HG03135 (cell line): ENCODE measurements at regions not wholly inside any gene's neighbourhood (a gene's known extent, or its start where the extent isn't known, plus 50 kb on each side); places are given as distances from the start of the nearest gene placed in this dataset.

ENCODE experiments used
- ATAC-seq: cut with Tn5 transposase; IDR thresholded peaks from one replicate; pipeline ENCODE4 v1.9.1; 2021; ENCODE audit warnings: mild to moderate bottlenecking, moderate library complexity; ENCODE audit not compliant: unreplicated experiment

DNA sequence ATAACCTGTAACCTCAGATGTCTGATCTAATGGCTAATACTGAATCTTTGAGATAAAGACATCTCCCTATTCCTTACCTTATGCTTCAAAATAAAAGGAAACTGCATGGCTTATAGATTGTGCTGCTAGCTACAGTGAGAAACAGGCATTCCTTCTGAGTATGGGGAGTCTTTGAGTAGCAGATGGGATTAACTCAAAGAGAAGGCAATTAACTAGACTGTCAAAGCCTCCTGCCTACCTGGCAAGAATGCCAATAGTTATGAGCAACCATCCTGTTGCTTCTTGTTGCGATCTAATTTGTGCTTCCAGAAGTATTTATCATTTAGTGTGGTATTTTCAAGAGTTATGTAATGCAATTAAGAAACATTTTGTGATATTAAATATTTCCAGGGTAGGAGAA is 660.0 kb upstream of the TMEFF2 start:
- ATAC-seq, result no peak

DNA sequence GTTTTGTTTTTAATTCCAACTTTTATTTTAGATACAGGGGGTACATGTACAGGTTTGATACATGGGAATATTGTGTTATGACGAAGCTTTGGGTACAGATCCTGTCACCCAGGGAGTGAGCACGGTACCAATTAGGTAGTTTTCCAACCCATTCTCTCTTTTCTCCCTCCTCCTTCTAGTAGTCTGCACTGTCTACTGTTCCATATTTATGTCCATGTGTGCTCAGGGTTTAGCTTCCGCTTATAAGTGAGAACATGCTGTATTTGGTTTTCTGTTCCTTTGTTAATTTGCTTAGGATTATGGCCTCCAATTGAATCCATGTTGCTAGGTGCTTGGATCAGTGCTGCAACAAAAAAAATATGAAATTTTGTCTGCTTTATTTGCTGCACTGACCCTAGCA is 659.3 kb upstream of the TMEFF2 start:
- no peak for ATAC-seq

DNA sequence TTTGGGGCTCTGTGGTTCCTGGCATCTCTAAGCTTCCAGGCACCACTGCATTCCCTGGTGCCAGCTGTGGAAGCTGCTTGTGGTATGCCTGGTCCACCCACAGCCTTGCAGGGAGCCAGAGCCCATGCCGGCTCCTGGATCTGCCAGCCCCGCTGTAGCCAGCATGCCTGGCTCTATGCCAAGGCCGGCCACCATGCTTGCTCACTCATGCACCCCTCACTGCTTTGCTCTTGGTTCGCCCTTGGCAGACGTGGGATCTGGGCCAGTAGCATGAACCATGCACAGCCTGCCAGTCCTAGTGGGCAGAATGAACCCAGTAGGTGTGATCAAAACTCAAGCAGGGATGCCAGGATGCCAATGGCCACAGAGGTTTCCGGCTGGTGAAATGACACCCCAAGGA is 634.2 kb upstream of the TMEFF2 start:
- ATAC-seq, result no peak

DNA sequence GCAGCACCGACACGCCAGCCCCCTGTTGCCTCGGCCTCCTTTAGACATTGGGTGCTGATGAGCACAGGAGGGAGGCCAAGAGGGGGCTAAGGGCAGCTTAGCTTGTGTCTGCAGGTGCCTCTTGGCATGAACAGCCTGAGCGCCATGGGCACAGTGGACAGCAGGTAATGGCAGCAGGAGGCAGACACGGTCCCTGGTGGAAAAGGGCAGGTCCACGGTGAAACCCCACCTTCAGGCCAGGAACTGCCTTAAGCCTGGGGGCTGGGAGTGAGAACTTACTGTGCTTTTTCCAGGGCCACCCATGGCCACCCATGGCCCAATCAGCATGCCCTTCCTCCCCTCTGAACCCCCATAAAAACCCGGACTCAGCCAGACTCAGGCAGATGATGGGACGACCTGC is 633.4 kb upstream of the TMEFF2 start:
- no peak for ATAC-seq

DNA sequence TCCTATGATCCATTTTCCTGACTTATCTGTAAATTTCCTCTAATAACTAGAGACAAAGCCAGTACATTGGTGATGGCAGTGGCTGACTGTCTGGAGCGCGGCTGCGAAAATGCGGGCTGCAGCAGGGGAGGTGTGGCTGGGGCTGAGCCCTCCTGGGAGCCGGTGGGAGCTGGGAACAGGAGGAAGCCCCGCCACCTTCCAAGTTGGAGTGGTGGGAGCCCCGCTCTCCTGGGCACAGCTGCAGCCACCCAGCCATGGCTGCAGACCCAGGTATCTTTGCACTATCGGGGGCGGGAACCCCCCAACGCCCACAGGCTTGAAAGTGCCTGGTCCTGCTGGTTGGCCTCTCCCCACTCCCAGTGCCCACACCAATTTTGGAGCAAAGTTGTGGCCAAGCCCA is 633.0 kb upstream of the TMEFF2 start:
- no peak for ATAC-seq

DNA sequence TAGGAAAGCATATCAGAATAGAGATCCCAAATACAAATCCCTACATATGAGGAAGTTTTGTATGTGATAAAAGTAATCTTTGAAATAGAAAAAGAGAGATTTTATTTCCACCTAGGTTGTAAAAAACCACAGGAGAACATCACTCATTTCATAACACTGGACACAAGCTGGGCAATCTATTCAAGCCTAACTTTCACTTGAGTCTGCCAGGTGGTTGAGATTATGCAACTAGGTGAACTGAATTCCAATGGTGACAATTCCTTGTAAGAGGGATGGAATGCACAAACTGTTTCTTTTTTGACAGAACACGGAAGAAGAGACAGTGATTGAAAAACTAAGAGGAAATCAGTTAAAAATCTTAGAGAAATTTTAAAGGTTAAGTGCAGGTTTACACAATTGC is 619.6 kb upstream of the TMEFF2 start:
- no peak for ATAC-seq

DNA sequence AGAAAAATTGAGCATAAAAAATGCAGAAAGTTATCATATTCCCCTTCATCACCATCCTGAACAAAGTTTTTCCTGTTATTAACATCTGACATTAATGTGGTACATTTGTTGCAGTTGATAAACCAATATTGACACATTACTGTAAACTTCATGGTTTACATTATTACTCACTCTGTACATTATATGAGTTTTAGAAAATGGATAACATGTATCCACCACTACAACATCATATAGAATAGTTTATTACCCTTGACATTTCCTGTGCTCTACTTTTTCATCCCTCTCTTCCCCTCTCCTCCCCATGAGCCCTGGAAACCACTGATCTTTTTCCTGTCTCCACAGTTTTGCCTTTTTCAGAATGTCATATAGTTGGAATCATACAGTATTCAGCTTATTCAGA is 618.6 kb upstream of the TMEFF2 start:
- no peak for ATAC-seq

DNA sequence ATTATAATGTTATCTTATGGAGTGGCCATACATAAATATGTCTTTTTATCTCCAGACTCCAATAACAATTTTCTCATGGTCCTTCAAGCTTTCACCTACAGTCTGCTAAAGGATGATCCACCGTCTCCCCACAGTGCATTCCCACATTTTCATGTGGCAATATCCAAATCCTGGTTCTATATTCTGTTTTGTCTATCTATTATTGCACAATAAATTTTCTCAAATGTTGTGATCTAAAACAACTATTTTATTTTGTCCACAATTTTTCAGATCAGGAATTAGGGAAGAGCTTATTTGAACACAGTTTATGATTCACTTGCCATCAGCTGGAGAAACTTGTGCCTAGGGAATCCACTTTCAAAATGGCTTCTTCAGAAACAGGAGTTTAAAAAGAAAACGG is 614.4 kb upstream of the TMEFF2 start:
- ATAC-seq, result no peak

DNA sequence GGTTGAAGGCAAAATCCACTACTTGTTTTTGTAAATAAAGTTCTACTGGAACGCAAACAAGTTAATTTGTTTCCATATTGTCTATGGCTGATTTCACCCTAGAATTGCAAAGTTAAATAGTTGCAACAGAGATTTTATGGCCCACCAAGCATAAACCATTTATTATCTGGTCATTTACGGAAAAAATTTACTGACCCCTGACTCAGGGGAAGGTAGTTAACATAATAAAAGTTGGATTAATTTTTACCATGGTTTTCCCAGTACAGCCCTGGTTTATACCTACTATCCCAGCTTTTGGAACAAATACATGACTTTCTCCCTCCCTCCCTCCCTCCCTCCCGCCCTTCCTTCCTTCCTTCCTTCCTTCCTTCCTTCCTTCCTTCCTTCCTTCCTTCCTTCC is 588.9 kb upstream of the TMEFF2 start:
- no peak for ATAC-seq

DNA sequence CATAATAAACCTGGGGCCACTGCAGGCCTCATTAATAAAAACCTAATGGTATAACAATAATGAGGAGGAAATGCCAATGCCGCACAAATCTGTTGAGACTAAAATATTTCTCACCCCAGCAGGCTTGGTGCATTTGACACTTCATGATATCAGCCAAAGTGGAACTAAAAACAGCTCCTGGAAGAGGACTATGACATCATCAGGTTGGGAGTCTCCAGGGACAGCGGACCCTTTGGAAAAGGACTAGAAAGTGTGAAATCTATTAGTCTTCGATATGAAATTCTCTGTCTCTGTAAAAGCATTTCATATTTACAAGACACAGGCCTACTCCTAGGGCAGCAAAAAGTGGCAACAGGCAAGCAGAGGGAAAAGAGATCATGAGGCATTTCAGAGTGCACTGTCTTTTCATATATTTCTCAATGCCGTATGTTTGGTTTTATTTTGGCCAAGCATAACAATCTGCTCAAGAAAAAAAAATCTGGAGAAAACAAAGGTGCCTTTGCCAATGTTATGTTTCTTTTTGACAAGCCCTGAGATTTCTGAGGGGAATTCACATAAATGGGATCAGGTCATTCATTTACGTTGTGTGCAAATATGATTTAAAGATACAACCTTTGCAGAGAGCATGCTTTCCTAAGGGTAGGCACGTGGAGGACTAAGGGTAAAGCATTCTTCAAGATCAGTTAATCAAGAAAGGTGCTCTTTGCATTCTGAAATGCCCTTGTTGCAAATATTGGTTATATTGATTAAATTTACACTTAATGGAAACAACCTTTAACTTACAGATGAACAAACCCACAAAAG is 580.9 kb upstream of the TMEFF2 start:
- ATAC-seq, result no peak

DNA sequence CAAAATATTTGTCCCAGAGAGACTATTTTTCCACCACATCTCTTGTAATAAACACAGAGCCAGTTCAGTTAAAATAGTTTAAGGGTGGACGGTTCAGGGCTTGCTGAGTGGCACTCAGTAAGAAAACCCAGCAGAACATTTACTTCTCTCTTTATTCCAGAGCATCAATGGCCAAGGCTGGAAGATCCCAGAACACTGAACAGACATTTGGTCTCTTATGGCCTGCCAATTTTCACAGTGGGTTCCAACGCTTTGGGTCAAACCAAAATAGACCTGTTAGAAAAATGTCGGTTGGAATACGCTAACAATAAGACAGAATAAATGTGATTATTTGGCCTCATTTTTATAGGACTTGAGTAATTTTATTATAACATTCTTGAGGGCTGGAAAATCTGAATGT is 580.3 kb upstream of the TMEFF2 start:
- ATAC-seq, result no peak

DNA sequence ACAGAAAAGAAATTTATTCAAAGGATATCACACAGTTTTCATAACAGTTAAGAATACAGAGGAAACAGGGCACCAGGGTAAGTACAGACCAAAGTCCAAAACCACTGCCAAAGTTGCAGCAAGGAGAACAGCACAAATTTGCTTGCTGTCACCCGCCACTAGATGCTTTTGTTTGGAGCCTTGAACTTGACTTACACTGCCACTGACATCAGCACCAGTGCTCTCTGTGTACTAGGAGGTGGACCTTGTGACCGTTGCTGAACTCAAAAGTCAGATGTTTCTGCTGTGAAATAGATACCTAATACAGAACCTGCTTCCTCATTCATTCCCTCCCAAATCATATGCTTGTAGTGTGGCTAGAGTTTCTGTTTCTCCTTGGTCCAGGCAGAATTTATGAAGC is 578.3 kb upstream of the TMEFF2 start:
- ATAC-seq, result no peak

DNA sequence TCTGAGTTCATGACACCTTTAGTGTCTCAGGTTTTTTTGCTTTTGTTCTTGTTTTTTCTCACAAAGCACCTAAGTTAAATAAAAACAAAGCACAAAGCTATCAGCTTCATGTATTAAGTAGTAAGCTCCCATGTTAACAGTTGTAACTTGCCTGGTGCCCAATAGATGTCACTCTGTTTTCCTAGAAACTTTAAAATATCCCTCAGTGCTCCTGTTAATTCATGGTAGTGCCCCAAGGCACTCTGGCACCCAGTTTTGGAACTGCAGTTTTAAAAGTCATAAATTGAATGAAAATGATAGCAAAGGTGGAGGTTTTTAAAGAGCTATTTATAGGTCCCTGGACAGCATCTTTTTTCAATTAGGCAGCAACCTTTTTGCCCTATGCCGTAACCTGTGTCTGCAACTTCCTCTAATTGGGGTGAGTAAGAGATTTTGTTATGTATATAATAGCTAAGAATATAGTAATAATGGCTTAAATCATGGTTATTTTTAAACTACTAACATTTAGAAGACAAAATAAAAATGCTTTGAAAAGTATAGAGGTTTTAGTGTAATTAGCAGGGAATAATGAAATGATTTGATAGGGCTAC is 555.0 kb upstream of the TMEFF2 start:
- ATAC-seq, result no peak

DNA sequence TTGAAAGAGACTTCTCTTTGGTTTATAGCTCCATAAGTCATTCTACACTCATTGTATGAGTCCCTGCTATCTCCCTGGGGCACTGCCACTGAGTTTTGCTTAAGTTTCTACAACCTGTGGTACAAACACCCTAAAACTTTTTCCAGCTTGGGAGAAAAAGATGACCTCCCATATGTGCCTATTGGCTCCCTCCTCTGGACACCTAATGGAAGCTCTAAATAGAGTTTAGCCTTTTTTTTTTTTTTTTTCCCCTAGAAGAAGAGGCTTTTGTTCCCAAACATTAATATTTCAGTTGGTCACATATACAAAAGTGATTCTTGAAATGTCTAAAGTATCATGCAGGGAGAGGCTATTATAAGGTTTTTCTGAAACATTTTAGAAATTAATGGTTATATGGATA is 547.2 kb upstream of the TMEFF2 start:
- ATAC-seq, result no peak

DNA sequence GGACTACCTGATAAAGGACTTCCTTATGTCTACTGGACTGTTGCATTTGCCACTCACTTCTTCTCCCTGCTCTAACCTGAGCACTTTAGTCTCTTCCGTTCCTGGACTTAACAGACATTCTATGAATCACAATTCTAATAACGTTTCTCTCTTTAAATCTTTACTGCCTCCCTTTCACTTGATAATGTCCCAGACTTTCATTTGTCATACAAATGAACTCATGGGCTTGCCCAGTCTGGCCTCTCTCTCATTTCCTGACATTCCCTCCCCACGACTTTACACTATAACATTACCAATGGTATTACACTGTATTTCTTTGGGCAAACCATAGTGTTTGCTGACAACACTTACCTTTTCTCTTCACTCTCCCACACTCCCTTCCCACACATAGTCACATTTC is 540.7 kb upstream of the TMEFF2 start:
- no peak for ATAC-seq

DNA sequence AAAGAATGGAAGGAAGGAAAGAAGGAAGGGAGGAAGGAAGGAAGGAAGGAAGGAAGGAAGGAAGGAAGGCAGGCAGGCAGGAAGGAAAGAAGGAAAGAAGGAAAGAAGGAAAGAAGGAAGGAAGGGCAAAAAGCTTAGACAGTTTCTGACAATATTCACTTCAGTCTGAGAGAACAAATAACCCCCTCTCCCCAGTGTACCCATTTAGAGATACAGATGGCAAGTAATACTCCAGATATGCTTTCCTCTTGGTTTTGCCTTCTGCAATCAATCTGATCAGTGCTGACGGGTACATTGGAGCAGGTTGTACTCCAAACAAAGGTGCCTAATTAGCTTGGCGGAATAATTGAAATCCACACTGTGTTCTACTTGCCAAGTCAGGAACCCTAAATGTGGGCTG is 534.6 kb upstream of the TMEFF2 start:
- ATAC-seq, result no peak

DNA sequence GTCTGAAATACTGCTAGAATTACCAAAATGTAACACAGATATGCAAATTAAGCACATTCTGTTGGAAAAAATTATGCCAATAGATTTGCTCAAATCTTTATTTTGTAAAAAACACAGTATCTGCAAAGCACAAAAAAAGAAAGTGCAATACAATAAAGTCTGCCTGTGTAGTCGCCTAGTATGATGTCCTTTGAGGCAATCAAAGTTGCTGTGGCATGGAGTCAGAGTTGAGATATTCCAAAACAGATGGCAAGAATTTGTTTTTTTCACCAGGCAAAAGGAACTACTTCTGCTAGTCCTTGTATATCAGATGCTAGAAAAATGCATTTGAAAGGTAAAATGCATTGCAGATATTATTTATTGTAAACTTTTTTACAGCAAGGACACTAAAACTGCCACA is 531.3 kb upstream of the TMEFF2 start:
- ATAC-seq, result no peak

DNA sequence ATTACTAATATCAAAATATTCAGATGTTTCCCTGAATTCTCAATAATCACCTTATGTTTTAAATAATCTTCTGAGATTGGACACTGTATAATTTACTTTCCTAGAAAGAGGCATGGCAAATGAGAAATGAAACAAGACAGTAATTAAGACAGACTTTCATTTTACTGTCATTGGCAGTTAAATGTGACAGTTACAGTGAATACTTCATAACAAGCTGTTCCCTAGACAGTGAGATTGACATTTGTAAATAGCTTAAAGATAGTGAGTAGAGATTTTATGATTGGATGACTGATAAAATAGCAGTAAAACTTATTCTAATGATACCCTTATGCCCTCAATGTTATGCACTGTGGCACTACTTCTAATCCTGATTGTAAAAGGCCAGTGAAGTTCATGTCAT is 524.9 kb upstream of the TMEFF2 start:
- no peak for ATAC-seq

DNA sequence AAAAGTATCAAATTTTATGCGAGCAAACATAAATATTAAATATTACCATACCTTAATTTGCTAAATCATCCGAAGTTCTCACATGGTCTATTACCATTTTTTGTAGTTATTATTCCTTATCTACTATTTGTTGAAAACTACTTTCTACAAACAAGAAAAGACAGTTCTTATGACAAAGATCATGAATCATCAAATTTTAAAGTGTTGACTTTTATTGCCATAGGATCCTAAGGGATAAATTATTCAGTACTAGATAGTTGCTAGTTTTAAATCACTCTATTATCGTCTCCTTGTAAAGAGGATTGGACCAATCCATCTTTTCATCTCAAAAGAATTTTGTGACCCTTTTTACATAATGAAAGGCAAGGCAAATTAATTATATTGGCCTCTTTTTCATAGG is 523.6 kb upstream of the TMEFF2 start:
- ATAC-seq, result no peak

DNA sequence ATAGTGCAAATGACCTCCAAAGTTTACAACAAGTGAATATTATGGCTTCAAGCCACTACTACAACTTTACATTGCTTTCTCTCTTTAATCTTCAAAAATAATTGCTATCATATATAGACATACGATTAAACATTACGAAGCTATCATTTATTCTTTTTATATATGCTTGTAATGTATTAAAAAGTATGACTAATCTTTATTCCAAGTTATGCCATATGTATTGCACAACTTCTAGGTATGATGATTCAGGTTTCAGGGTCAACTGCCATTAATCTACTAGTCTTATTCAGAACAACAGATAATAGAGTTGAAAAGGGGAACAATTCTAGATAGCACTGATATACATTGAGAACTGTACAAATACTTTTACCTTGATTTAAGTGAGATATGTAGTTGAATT is 506.2 kb upstream of the TMEFF2 start:
- no peak for ATAC-seq

DNA sequence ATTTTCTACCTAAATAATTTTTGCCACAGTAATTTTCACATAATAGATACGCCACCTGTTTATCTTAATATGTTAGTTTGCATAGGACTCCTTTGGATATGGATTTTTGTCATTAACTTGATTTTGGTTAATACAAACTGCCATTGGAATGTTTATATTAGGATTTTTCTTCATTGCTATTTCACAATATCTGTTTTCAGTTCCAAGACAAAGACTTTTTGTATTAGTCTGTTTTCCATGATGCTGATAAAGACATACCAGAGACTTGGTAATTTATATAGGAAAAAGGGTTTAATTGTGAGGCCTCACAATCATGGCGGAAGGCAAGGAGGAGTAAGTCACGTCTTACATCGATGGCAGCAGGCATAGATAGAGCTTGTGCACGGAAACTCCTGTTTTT is 503.1 kb upstream of the TMEFF2 start:
- ATAC-seq, result no peak

DNA sequence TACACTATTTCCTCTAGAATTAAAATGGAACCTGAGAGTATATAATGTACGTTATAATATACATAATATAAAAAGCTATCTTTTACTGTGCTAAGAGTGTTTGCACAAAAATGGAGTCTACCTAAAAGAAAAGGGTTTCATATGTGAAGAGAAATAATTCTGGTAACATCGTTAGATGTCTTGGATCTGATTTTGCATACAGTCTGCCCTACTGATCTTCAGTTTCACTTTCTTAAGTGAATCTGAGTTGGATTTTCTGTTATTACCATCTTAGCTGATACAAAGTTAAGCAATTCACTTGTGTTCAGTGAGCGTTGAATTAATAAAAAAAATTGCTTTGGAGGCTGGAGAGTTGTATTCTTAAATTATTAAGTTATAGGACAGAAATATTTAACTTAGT is 502.1 kb upstream of the TMEFF2 start:
- no peak for ATAC-seq

DNA sequence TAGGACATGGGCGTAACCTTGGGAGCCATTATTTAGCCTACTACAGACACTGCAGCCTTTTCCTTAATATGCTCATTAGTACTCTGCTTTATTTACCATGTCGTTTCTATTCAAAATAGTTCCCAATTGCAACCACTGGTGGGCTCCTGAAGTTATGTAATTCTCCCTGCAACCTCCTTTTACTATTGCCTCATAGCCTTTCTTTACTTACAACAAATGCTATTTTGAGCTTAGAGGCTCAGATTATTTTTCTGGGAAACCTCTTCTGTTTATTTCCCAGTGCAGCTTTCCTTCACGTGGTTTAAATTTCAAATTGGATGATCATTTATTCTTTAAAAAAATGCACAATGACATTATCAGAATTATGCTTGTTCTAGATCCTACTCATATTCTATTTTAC is 492.3 kb upstream of the TMEFF2 start:
- ATAC-seq, result no peak
